IMR-90 (cell line): ENCODE measurements at regions not wholly inside any gene's neighbourhood (a gene's known extent, or its start where the extent isn't known, plus 50 kb on each side); places are given as distances from the start of the nearest gene placed in this dataset.
"Not testable (repeated sequence)": the region's sequence is repeated elsewhere in the genome, so short reads cannot be mapped to it uniquely, and the experiment has no call there.

Source experiments
- ATAC-seq: fragments of 200-7000 bp; cut with Tn5 transposase; 2 replicates; pipeline ENCODE4 v1.9.1; 2020; ENCODE audit warnings: low read depth, mild to moderate bottlenecking, moderate library complexity
- BruUV-seq: library from RNA; stranded (reverse); fragments of 400-500 nt; replicated peaks from 2 replicates; lab custom pipeline; 2021; lab: Mats Ljungman, UMichigan
- CTCF ChIA-PET: fragments of 300-600 bp; formaldehyde crosslinking; extraction: SDS; loops from one replicate; lab custom pipeline; 2021; ENCODE audit warnings: antibody characterized with exemption; lab: Yijun Ruan, JAX
- POLR2A ChIA-PET: fragments of 300-600 bp; sonication (Branson Sonifier 250); formaldehyde crosslinking; loops from one replicate; lab custom pipeline; 2022; ENCODE audit warnings: antibody characterized with exemption; ENCODE audit not compliant: unreplicated experiment; lab: Charles Lee
- DNase-seq: peaks from one replicate; pipeline ENCODE4 v3.0.0; 2013
- H2AFZ ChIP-seq: replicated peaks from 2 replicates; pipeline ENCODE3; 2013; ENCODE audit warnings: low read length, mild to moderate bottlenecking; ENCODE audit not compliant: poor library complexity
- H2AK5ac ChIP-seq: 2 replicates; pipeline ENCODE4 v1.6.1; 2013; ENCODE audit warnings: low read depth, low read length, inconsistent platforms
- H2AK9ac ChIP-seq: replicated peaks from 2 replicates; pipeline ENCODE3; 2013; ENCODE audit warnings: mild to moderate bottlenecking, low read depth, low read length, moderate library complexity; ENCODE audit not compliant: poor library complexity
- H2BK120ac ChIP-seq: 2 replicates; pipeline ENCODE4 v1.6.1; 2013; ENCODE audit warnings: low read depth, low read length, inconsistent platforms
- H2BK15ac ChIP-seq: 3 replicates; pipeline ENCODE4 v1.6.1; 2013; ENCODE audit warnings: low read depth, low read length, inconsistent platforms
- H2BK20ac ChIP-seq: 2 replicates; pipeline ENCODE4 v1.6.1; 2013; ENCODE audit warnings: low read depth, mild to moderate bottlenecking, inconsistent platforms, low read length, moderate library complexity
- H2BK5ac ChIP-seq: 2 replicates; pipeline ENCODE4 v1.6.1; 2013; ENCODE audit warnings: mild to moderate bottlenecking, low read depth, low read length, inconsistent platforms; ENCODE audit not compliant: poor library complexity, severe bottlenecking
- H3K14ac ChIP-seq: replicated peaks from 2 replicates; pipeline ENCODE4 v1.6.1; 2013; ENCODE audit warnings: low read depth, low read length, inconsistent platforms
- H3K18ac ChIP-seq: 2 replicates; pipeline ENCODE4 v1.6.1; 2013; ENCODE audit warnings: low read depth, low read length, control low read depth
- H3K23ac ChIP-seq: 2 replicates; pipeline ENCODE4 v1.6.1; 2013; ENCODE audit warnings: low read depth, low read length, inconsistent platforms
- H3K27ac ChIP-seq: 2 replicates; pipeline ENCODE4 v1.5.1; 2013; ENCODE audit warnings: mild to moderate bottlenecking, control low read depth, low read length; ENCODE audit not compliant: insufficient read depth
- H3K27me3 ChIP-seq: 2 replicates; pipeline ENCODE4 v1.6.1; 2013; ENCODE audit warnings: low read length; ENCODE audit not compliant: control insufficient read depth, insufficient read depth
- H3K36me3 ChIP-seq: 2 replicates; pipeline ENCODE4 v1.6.1; 2013; ENCODE audit warnings: low read length, mixed read lengths; ENCODE audit not compliant: control insufficient read depth, insufficient read depth
- H3K4ac ChIP-seq: 2 replicates; pipeline ENCODE4 v1.6.1; 2013; ENCODE audit warnings: low read depth, low read length, inconsistent platforms
- H3K4me1 ChIP-seq: 2 replicates; pipeline ENCODE4 v1.6.1; 2013; ENCODE audit warnings: low read length, mixed read lengths; ENCODE audit not compliant: control insufficient read depth, insufficient read depth
- H3K4me2 ChIP-seq: 2 replicates; pipeline ENCODE4 v1.6.1; 2013; ENCODE audit warnings: low read depth, mild to moderate bottlenecking, control low read depth, low read length, moderate library complexity
- H3K4me3 ChIP-seq: 2 replicates; pipeline ENCODE4 v1.5.1; 2013; ENCODE audit warnings: low read depth, mild to moderate bottlenecking, control low read depth, low read length, moderate library complexity; ENCODE audit not compliant: insufficient read depth
- H3K56ac ChIP-seq: 2 replicates; pipeline ENCODE4 v1.6.1; 2013; ENCODE audit warnings: low read length, inconsistent platforms; ENCODE audit not compliant: insufficient read depth; ENCODE audit errors: extremely low read depth
- H3K79me1 ChIP-seq, 2 experiments: 2 replicates each; pipeline ENCODE4 v1.6.1; 2013; ENCODE audit warnings: low read length in 2 of 2, inconsistent platforms in 1 of 2, low read depth in 1 of 2
- H3K9ac ChIP-seq: 2 replicates; pipeline ENCODE4 v1.6.1; 2013; ENCODE audit warnings: low read depth, low read length, control low read depth
- H3K9me1 ChIP-seq: 2 replicates; pipeline ENCODE4 v1.6.1; 2013; ENCODE audit warnings: low read length, inconsistent platforms; ENCODE audit not compliant: insufficient read depth
- H3K9me3 ChIP-seq: 2 replicates; pipeline ENCODE4 v1.6.1; 2013; ENCODE audit warnings: low read length; ENCODE audit not compliant: control insufficient read depth, insufficient read depth
- H4K20me1 ChIP-seq: 2 replicates; pipeline ENCODE4 v1.6.1; 2013; ENCODE audit warnings: low read length, inconsistent platforms; ENCODE audit not compliant: insufficient read depth
- H4K5ac ChIP-seq: 2 replicates; pipeline ENCODE4 v1.6.1; 2013; ENCODE audit warnings: mild to moderate bottlenecking, low read depth, low read length, control low read depth
- H4K8ac ChIP-seq, 2 experiments: 2 replicates each; pipeline ENCODE4 v1.6.1; 2013; ENCODE audit warnings: low read depth in 2 of 2, low read length in 2 of 2, control low read depth in 1 of 2, inconsistent platforms in 1 of 2
- H4K91ac ChIP-seq: 2 replicates; pipeline ENCODE4 v1.6.1; 2013; ENCODE audit warnings: low read depth, low read length, inconsistent platforms; ENCODE audit not compliant: insufficient read depth
- MXI1 ChIP-seq: IDR thresholded peaks from 2 replicates; pipeline ENCODE4 v1.6.1; 2012; ENCODE audit warnings: low read depth, mild to moderate bottlenecking, low read length, moderate library complexity, borderline replicate concordance
- RCOR1 ChIP-seq: IDR thresholded peaks from 2 replicates; pipeline ENCODE4 v1.6.1; 2012; ENCODE audit warnings: mild to moderate bottlenecking, low read length, improper control_type of control experiment; ENCODE audit not compliant: insufficient replicate concordance
- RFX5 ChIP-seq: IDR thresholded peaks from 2 replicates; pipeline ENCODE4 v1.8.0; 2012; ENCODE audit warnings: low read depth, mild to moderate bottlenecking, low read length, moderate library complexity
- SMC3 ChIP-seq: fragments of 150-350 bp; IDR thresholded peaks from 2 replicates; pipeline ENCODE4 v1.6.1; 2016; ENCODE audit warnings: low read depth, mild to moderate bottlenecking, antibody characterized with exemption, low read length, moderate library complexity
- WGBS, 2 experiments: methylation state at CpG; one replicate each; pipeline versions ENCODE4 v1.1.5 to v1.1.7; 2013; ENCODE audit warnings: missing lambda C conversion rate in 2 of 2; ENCODE audit not compliant: insufficient read length in 1 of 2; ENCODE audit errors: extremely low coverage in 2 of 2; 5-methylcytosine and 5-hydroxymethylcytosine counted together
- dilution Hi-C: fragments of 300-500 bp; cut with HindIII; formaldehyde crosslinking; loops from one replicate; pipeline ENCODE4 v1.14.3; 2018; ENCODE audit warnings: low sequenced_read_pairs; ENCODE audit not compliant: unreplicated experiment
- in situ Hi-C: fragments of 300-500 bp; cut with MboI; formaldehyde crosslinking; loops from 3 replicates; pipeline ENCODE4 v1.14.3; 2019; ENCODE audit warnings: low sequenced_read_pairs, inconsistent platforms, mixed read lengths
- intact Hi-C: fragments of 100-400 bp; cut with micrococcal nuclease; formaldehyde crosslinking; loops from 2 replicates; pipeline ENCODE4 v1.10.0; 2022
- TF ChIP-seq, protein P1 (sequence below): fragments of 150-350 bp; IDR thresholded peaks from 2 replicates; pipeline ENCODE4 v1.6.1; 2016; ENCODE audit warnings: low read depth, mild to moderate bottlenecking, low read length, moderate library complexity, borderline replicate concordance
- TF ChIP-seq, protein P2 (sequence below): fragments of 150-350 bp; IDR thresholded peaks from 2 replicates; pipeline ENCODE4 v1.6.1; 2017; ENCODE audit warnings: mild to moderate bottlenecking, antibody characterized with exemption, low read length, low read depth

DNA sequence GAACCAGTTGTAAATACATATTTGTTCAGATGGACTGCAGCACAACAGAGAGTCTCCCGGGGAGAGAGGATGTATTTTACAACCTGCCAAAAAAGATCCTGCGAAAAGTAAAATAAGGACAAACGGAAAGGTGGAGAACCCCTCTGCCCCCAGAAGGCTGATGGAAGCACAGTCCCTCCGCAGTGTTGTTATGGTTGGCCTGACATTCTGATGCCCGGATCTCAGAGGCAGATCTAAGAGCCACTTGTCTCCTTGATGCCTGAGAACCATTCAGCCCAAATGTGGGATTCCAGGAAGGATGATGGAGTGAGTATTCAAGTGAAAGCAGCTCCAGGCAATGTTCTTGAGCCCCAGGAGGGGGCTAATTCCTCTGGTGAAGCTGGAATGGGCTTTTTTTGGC, 458.7 kb downstream of the ZNF536 start:
- H3K36me3 ChIP-seq, result no peaks in the 10 kb centered on the region
- H3K4me3 ChIP-seq, result no peak overlapping the region
- H3K14ac ChIP-seq, result no peak overlapping the region
- H3K9ac ChIP-seq, result no peak overlapping the region
- H3K9me3 ChIP-seq, result peaks cover 2% of the 10 kb centered on the region
- H3K4ac ChIP-seq, result no peak overlapping the region
- H2BK15ac ChIP-seq, result no peak overlapping the region
- no peak overlapping the region for H4K8ac ChIP-seq
- H2AK9ac ChIP-seq, result no peak overlapping the region
- H3K9me1 ChIP-seq, result no peaks in the 10 kb centered on the region
- intact Hi-C loops (no loop called here), in situ Hi-C loops (no loop called here), dilution Hi-C loops (no loop called here)
- no peak overlapping the region for H4K5ac ChIP-seq
- H4K20me1 ChIP-seq, result no peaks in the 10 kb centered on the region
- H3K27me3 ChIP-seq, result no peaks in the 10 kb centered on the region
- H2BK120ac ChIP-seq, result no peak overlapping the region
- H3K18ac ChIP-seq, result no peak overlapping the region
- WGBS, 2 experiments, result 33% methylated on average over 1 of the region's 5 CpGs; no CpG with 5 or more reads in 1 of the 2 experiments
- no peak overlapping the region for H2BK5ac ChIP-seq
- H3K27ac ChIP-seq, result no peak overlapping the region
- no peak overlapping the region for H3K23ac ChIP-seq
- H3K79me1 ChIP-seq, result no peaks in the 10 kb centered on the region
- H2BK20ac ChIP-seq, result no peak overlapping the region
- H2AFZ ChIP-seq, result no peak overlapping the region
- ATAC-seq (no peak), DNase-seq (no peak)
- ChIA-PET CTCF (interaction anchor here (1.3 kb wide), 1 partner anchor 19 kb away, joined by 3 read pairs; no protein-coding TSS in a partner anchor), POLR2A (no interaction called here)
- TF ChIP-seq, protein P1, sequence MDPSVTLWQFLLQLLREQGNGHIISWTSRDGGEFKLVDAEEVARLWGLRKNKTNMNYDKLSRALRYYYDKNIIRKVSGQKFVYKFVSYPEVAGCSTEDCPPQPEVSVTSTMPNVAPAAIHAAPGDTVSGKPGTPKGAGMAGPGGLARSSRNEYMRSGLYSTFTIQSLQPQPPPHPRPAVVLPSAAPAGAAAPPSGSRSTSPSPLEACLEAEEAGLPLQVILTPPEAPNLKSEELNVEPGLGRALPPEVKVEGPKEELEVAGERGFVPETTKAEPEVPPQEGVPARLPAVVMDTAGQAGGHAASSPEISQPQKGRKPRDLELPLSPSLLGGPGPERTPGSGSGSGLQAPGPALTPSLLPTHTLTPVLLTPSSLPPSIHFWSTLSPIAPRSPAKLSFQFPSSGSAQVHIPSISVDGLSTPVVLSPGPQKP, result no peak
- no peak for TF ChIP-seq RFX5
- TF ChIP-seq RCOR1, result no peak
- no peak for TF ChIP-seq SMC3
- no peak for TF ChIP-seq MXI1
- TF ChIP-seq, protein P2, sequence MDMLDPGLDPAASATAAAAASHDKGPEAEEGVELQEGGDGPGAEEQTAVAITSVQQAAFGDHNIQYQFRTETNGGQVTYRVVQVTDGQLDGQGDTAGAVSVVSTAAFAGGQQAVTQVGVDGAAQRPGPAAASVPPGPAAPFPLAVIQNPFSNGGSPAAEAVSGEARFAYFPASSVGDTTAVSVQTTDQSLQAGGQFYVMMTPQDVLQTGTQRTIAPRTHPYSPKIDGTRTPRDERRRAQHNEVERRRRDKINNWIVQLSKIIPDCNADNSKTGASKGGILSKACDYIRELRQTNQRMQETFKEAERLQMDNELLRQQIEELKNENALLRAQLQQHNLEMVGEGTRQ, result no peak
- H2AK5ac ChIP-seq, result no peak overlapping the region
- H3K4me1 ChIP-seq, result no peaks in the 10 kb centered on the region
- BruUV-seq, result no TSS peak
- no peak overlapping the region for H3K4me2 ChIP-seq
- no peak overlapping the region for H4K91ac ChIP-seq
- H3K56ac ChIP-seq, result no peak overlapping the region

DNA sequence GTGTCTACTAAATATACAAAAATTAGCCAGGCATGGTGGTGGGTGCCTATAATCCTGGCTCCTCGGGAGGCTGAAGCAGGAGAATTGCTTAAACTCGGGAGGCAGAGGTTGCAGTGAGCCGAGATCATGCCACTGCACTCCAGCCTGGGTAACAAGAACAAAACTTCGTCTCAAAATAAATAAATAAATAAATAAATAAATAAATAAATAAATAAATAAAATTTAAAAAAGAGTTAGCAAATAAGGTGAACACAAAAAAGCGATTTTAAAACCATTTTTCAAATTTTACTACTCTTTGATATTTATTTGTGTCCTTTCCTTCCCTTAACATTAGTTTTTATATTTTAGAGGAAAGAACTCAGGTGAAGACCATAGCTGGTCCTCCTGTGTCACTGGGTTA, 453.3 kb downstream of the ZNF536 start:
- POLR2A ChIA-PET, H3K4me1 ChIP-seq, H4K91ac ChIP-seq, H4K5ac ChIP-seq, BruUV-seq, in situ Hi-C loops, H3K27ac ChIP-seq, intact Hi-C loops, H2BK20ac ChIP-seq, H3K9ac ChIP-seq, dilution Hi-C loops, H2BK15ac ChIP-seq, CTCF ChIA-PET, H4K8ac ChIP-seq, H2AK9ac ChIP-seq, H3K56ac ChIP-seq, H3K27me3 ChIP-seq, H2AFZ ChIP-seq, H2BK5ac ChIP-seq, H3K4me2 ChIP-seq, H3K23ac ChIP-seq, H4K20me1 ChIP-seq, H2AK5ac ChIP-seq, H3K36me3 ChIP-seq, H3K9me1 ChIP-seq, H3K79me1 ChIP-seq, H3K18ac ChIP-seq, H3K4ac ChIP-seq, H3K4me3 ChIP-seq, ATAC-seq, H3K14ac ChIP-seq, H3K9me3 ChIP-seq, H2BK120ac ChIP-seq, DNase-seq: not testable (repeated sequence)
- no CpG with 5 or more reads among the region's 5 CpGs for WGBS, 2 experiments
